Transverse colon (tissue), 3 donors: ENCODE measurements at regions not wholly inside any gene's neighbourhood (a gene's known extent, or its start where the extent isn't known, plus 50 kb on each side); places are given as distances from the start of the nearest gene placed in this dataset.
"Not testable (repeated sequence)": the region's sequence is repeated elsewhere in the genome, so short reads cannot be mapped to it uniquely, and the experiment has no call there.

Experiments
- EP300 ChIP-seq: sonication (generic); formaldehyde crosslinking; IDR thresholded peaks from one replicate; pipeline ENCODE4 v1.6.1; 2017; ENCODE audit warnings: antibody characterized with exemption, low read depth
- POLR2A ChIP-seq: fragments of 450-650 bp; IDR thresholded peaks from one replicate; pipeline ENCODE4 v1.6.1; 2016; ENCODE audit warnings: antibody characterized with exemption, mild to moderate bottlenecking, moderate library complexity
- TF ChIP-seq, protein P1 (sequence below), 5 experiments: fragments of 200-600 bp in 3 of 5; fragments of 450-650 bp in 2 of 5; sonication (generic) in 3 of 5; IDR thresholded peaks; 1 replicate in 2 of 5; 2 replicates in 3 of 5; pipeline ENCODE4 v1.5.1; 2016 to 2017; ENCODE audit warnings: antibody characterized with exemption in 5 of 5, inconsistent platforms in 3 of 5, mild to moderate bottlenecking in 2 of 5, moderate library complexity in 1 of 5

DNA sequence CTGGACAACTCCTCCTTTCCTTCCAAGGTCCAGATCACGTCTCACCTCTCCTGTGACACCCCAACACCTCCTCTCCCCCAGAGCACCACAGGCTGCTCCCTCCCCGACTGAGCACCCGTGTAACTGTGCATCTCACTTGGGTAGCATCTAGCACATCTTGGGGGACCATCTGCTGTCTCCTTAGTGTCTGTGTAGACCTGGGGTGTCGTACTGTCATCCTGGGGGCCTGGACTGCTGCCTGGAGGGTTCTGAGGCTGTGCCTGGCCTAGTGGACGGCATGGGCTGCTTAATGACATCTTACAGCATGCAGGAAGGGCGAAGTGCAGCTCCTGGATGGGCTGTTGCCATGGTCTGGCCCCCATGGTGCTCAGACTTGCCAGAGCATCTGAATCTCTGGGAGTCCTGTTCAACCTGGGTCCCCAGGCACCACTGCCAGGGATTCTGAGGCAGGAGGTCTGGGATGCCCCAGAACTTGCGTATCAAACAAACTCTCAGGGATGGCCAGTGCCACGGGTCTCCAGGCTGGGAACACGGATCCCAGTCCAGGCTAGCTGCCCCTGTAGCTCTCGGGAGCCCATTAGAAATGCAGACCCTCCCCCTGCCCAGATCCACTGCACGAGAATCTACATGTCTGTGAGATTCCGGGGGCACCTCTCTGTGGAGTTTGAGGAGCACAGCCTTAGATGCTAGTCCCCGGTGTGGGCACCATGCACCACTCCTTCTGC, 194.4 kb upstream of the ZNF469 start:
- TF ChIP-seq, protein P1, sequence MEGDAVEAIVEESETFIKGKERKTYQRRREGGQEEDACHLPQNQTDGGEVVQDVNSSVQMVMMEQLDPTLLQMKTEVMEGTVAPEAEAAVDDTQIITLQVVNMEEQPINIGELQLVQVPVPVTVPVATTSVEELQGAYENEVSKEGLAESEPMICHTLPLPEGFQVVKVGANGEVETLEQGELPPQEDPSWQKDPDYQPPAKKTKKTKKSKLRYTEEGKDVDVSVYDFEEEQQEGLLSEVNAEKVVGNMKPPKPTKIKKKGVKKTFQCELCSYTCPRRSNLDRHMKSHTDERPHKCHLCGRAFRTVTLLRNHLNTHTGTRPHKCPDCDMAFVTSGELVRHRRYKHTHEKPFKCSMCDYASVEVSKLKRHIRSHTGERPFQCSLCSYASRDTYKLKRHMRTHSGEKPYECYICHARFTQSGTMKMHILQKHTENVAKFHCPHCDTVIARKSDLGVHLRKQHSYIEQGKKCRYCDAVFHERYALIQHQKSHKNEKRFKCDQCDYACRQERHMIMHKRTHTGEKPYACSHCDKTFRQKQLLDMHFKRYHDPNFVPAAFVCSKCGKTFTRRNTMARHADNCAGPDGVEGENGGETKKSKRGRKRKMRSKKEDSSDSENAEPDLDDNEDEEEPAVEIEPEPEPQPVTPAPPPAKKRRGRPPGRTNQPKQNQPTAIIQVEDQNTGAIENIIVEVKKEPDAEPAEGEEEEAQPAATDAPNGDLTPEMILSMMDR (IDR thresholded peaks at IDR 0.05), result not testable (repeated sequence)
- TF ChIP-seq POLR2A, EP300: not testable (repeated sequence)
